ENCODE measurements at regions not wholly inside any gene's neighbourhood (a gene's known extent, or its start where the extent isn't known, plus 50 kb on each side); places are given as distances from the start of the nearest gene placed in this dataset.

- no peak overlapping the region for H2BK5ac ChIP-seq (ENCODE audit: low read depth, low read length)
- no peaks in the 10 kb centered on the region for H3K4me1 ChIP-seq (replicated peaks in 1 of 4; ENCODE audit: control insufficient read depth in 3 of 4, insufficient read depth in 4 of 4, low read length in 3 of 4)
- no peak overlapping the region for H4K8ac ChIP-seq (ENCODE audit: extremely low read depth, insufficient read depth, low read length)
- H2BK20ac ChIP-seq (ENCODE audit: low read length) = no peak overlapping the region
- DNase-seq (ENCODE audit: low read depth in 1 of 2, low spot score in 2 of 2) = no peak
- H4K91ac ChIP-seq (replicated peaks; ENCODE audit: insufficient read length, low read length) = no peak overlapping the region
- no peak overlapping the region for H2BK120ac ChIP-seq (replicated peaks; ENCODE audit: low read depth, low read length)
- H3K23ac ChIP-seq (ENCODE audit: insufficient read length) = no peak overlapping the region
- CTCF ChIA-PET (ENCODE audit: partially characterized antibody) = no interaction called here
- H2AFZ ChIP-seq (ENCODE audit: low read length) = no peak overlapping the region
- H3K4me2 ChIP-seq (ENCODE audit: insufficient read depth in 1 of 2, low read depth in 2 of 2, low read length in 2 of 2) = no peak overlapping the region
- no peak overlapping the region for H4K5ac ChIP-seq (ENCODE audit: insufficient read length, low read depth, low read length)
- H3K4ac ChIP-seq (replicated peaks; ENCODE audit: insufficient read length, low read depth, low read length) = no peak overlapping the region
- H3K27ac ChIP-seq (ENCODE audit: low read depth, low read length) = no peak overlapping the region
- H3K9me3 ChIP-seq (ENCODE audit: insufficient read depth in 2 of 2, low read depth in 1 of 2, low read length in 1 of 2) = peaks cover 27 to 77% of the 10 kb centered on the region in 2 experiments
- no peaks in the 10 kb centered on the region for H3K79me2 ChIP-seq (ENCODE audit: control insufficient read depth in 1 of 2, insufficient read depth in 2 of 2, low read length in 2 of 2)
- H3K4me3 ChIP-seq (ENCODE audit: extremely low read depth in 1 of 4, insufficient read depth in 2 of 4, low read depth in 3 of 4, low read length in 4 of 4) = no peak overlapping the region
- H3K23me2 ChIP-seq (ENCODE audit: low read depth, low read length) = no peaks in the 10 kb centered on the region
- no peak overlapping the region for H3K9ac ChIP-seq (replicated peaks in 1 of 4; ENCODE audit: extremely low read depth in 1 of 4, low read depth in 3 of 4, low read length in 3 of 4)
- no peak overlapping the region for H3K18ac ChIP-seq (ENCODE audit: extremely low read depth, low read length)
- POLR2A ChIA-PET (ENCODE audit: partially characterized antibody) = no interaction called here
- WGBS, 2 experiments (ENCODE audit: extremely low coverage in 1 of 2, insufficient coverage in 1 of 2, insufficient read length in 1 of 2, insufficient replicate concordance in 2 of 2, low coverage in 1 of 2, low lambda C conversion rate in 2 of 2, missing lambda C conversion rate in 1 of 2) = 86% methylated on average over 6 of the region's 6 CpGs; no CpG with 5 or more reads in 1 of the 2 experiments
- no peaks in the 10 kb centered on the region for H3K79me1 ChIP-seq (ENCODE audit: low read depth, low read length)
- H3K27me3 ChIP-seq (replicated peaks in 1 of 4; ENCODE audit: control insufficient read depth in 3 of 4, extremely low read depth in 1 of 4, insufficient read depth in 3 of 4, low read length in 3 of 4) = no peaks in the 10 kb centered on the region
- no peak overlapping the region for H2BK12ac ChIP-seq (ENCODE audit: low read depth, low read length)
- no peak overlapping the region for H3K14ac ChIP-seq (ENCODE audit: insufficient read length)
- no peak overlapping the region for H3K56ac ChIP-seq (replicated peaks; ENCODE audit: insufficient read length, low read depth, low read length)
- H3K36me3 ChIP-seq (ENCODE audit: control insufficient read depth in 2 of 4, insufficient read depth in 4 of 4, low read length in 3 of 4) = no peaks in the 10 kb centered on the region
- H4K20me1 ChIP-seq (replicated peaks in 1 of 2; ENCODE audit: control insufficient read depth in 1 of 2, insufficient read depth in 2 of 2, low read length in 2 of 2) = no peaks in the 10 kb centered on the region
- H2AK5ac ChIP-seq (ENCODE audit: low read depth, low read length) = no peak overlapping the region
- no peak for FAIRE-seq
- H2BK15ac ChIP-seq (ENCODE audit: low read length) = no peak overlapping the region
- no peak for TF ChIP-seq CBX5 (IDR thresholded peaks at IDR 0.05; ENCODE audit: low read depth, low read length)
- no peak for TF ChIP-seq TEAD4 (IDR thresholded peaks at IDR 0.05; ENCODE audit: low read depth, low read length)
- no peak for TF ChIP-seq POLR2AphosphoS5 (IDR thresholded peaks at IDR 0.05; ENCODE audit: low read depth, low read length)
- no peak for TF ChIP-seq CBX8 (IDR thresholded peaks at IDR 0.05; ENCODE audit: borderline replicate concordance, low read depth, low read length)
- TF ChIP-seq EP300 (IDR thresholded peaks at IDR 0.05; ENCODE audit: borderline replicate concordance in 1 of 2, low read depth in 2 of 2, low read length in 2 of 2) = no peak
- TF ChIP-seq RBBP5 (IDR thresholded peaks at IDR 0.05; ENCODE audit: borderline replicate concordance, low read depth, low read length) = no peak
- no peak for TF ChIP-seq SP2 (IDR thresholded peaks at IDR 0.05; ENCODE audit: low read length)
Observed at GRCh38 chr15:20355256-20355868, 186.2 kb downstream of the GOLGA6L6 start.
